ENCODE measurements at regions not wholly inside any gene's neighbourhood (a gene's known extent, or its start where the extent isn't known, plus 50 kb on each side); places are given as distances from the start of the nearest gene placed in this dataset.

- no peak for TF ChIP-seq USF2 (IDR thresholded peaks at IDR 0.05; ENCODE audit: low read length)
- TF ChIP-seq CHD1 (IDR thresholded peaks at IDR 0.05; ENCODE audit: low read depth, low read length), result no peak
- TF ChIP-seq MAX (IDR thresholded peaks at IDR 0.05), result no peak
- no peak for TF ChIP-seq RFX5 (IDR thresholded peaks at IDR 0.05; ENCODE audit: borderline replicate concordance, low read depth, low read length)
- TF ChIP-seq BCL11A (IDR thresholded peaks at IDR 0.05; ENCODE audit: low read depth in 2 of 2, low read length in 2 of 2), result no peak
These were observed 264.0 kb upstream of the ITGA1 start for GRCh38 chr5:52523701-52524100.

Measured in H1 (cell line).